HEK293 (cell line): ENCODE measurements at regions not wholly inside any gene's neighbourhood (a gene's known extent, or its start where the extent isn't known, plus 50 kb on each side); places are given as distances from the start of the nearest gene placed in this dataset.

ENCODE experiments used
- CTCF ChIA-PET: fragments of 350-600 bp; formaldehyde crosslinking; extraction: SDS; loops from one replicate; lab custom pipeline; 2021; ENCODE audit warnings: antibody characterized with exemption; lab: Yijun Ruan, JAX
- POLR2A ChIA-PET: fragments of 300-600 bp; formaldehyde crosslinking; extraction: SDS; loops from one replicate; lab custom pipeline; 2020; ENCODE audit warnings: antibody characterized with exemption, inconsistent platforms; lab: Yijun Ruan, JAX
- H3K27ac ChIP-seq: fragments of 200-500 bp; sonication (Bioruptor generic); 2 replicates; pipeline ENCODE4 v1.5.1; 2014; ENCODE audit warnings: low read depth, low read length, control low read depth, inconsistent platforms; ENCODE audit errors: extremely low read depth
- H3K36me3 ChIP-seq, 2 experiments: fragments of 200-500 bp in 1 of 2; sonication (Bioruptor generic) in 1 of 2; 1 replicate in 1 of 2; 2 replicates in 1 of 2; pipeline ENCODE4 v1.5.1; 2014 to 2017; ENCODE audit warnings: inconsistent platforms in 2 of 2, low read length in 2 of 2; ENCODE audit not compliant: control insufficient read depth in 2 of 2, insufficient read depth in 1 of 2
- H3K4me1 ChIP-seq: fragments of 200-500 bp; sonication (Bioruptor generic); 2 replicates; pipeline ENCODE4 v1.5.1; 2014; ENCODE audit warnings: mild to moderate bottlenecking, low read length, inconsistent platforms; ENCODE audit not compliant: control insufficient read depth, insufficient read depth
- H3K4me3 ChIP-seq: 2 replicates; pipeline ENCODE4 v1.5.1; 2011; ENCODE audit warnings: low read depth, mild to moderate bottlenecking, control low read depth, low read length, moderate library complexity
- H3K9me3 ChIP-seq: fragments of 200-500 bp; sonication (Bioruptor generic); 2 replicates; pipeline ENCODE4 v1.5.1; 2014; ENCODE audit warnings: low read depth, low read length, inconsistent platforms; ENCODE audit not compliant: control insufficient read depth, insufficient read depth
- GFI1B ChIP-seq: fragments of 450-650 bp; formaldehyde crosslinking; IDR thresholded peaks from 2 replicates; pipeline ENCODE4 v1.5.1; 2016; ENCODE audit warnings: missing biosample characterization, missing genetic modification characterization
- GLI2 ChIP-seq: fragments of 450-650 bp; formaldehyde crosslinking; IDR thresholded peaks from 2 replicates; pipeline ENCODE4; 2017; ENCODE audit warnings: missing biosample characterization, missing genetic modification characterization, low read depth, borderline replicate concordance
- KLF17 ChIP-seq: fragments of 450-650 bp; formaldehyde crosslinking; IDR thresholded peaks from 2 replicates; pipeline ENCODE4 v1.5.1; 2016; ENCODE audit warnings: missing biosample characterization, missing genetic modification characterization
- KLF7 ChIP-seq: fragments of 450-650 bp; formaldehyde crosslinking; IDR thresholded peaks from 2 replicates; pipeline ENCODE4 v1.5.1; 2016; ENCODE audit warnings: missing biosample characterization, missing genetic modification characterization, borderline replicate concordance
- KLF8 ChIP-seq: fragments of 450-650 bp; formaldehyde crosslinking; IDR thresholded peaks from 2 replicates; pipeline ENCODE4 v1.5.1; 2016; ENCODE audit warnings: missing biosample characterization, missing genetic modification characterization
- WT1 ChIP-seq: fragments of 450-650 bp; formaldehyde crosslinking; IDR thresholded peaks from 2 replicates; pipeline ENCODE4 v1.5.1; 2016; ENCODE audit warnings: missing biosample characterization, missing genetic modification characterization
- ZBTB20 ChIP-seq: fragments of 450-650 bp; formaldehyde crosslinking; IDR thresholded peaks from 2 replicates; pipeline ENCODE4 v1.5.1; 2016; ENCODE audit warnings: missing biosample characterization, missing genetic modification characterization
- ZFHX2 ChIP-seq: fragments of 450-650 bp; formaldehyde crosslinking; conservative IDR thresholded peaks from 2 replicates; pipeline ENCODE4 v1.5.1; 2016; ENCODE audit warnings: missing biosample characterization, missing genetic modification characterization
- ZNF175 ChIP-seq: fragments of 450-650 bp; formaldehyde crosslinking; IDR thresholded peaks from 2 replicates; pipeline ENCODE4 v1.5.1; 2016; ENCODE audit warnings: missing biosample characterization, missing genetic modification characterization
- ZNF202 ChIP-seq: fragments of 450-650 bp; formaldehyde crosslinking; IDR thresholded peaks from 2 replicates; pipeline ENCODE4 v1.5.1; 2016; ENCODE audit warnings: missing biosample characterization, missing genetic modification characterization, borderline replicate concordance
- ZNF266 ChIP-seq: fragments of 450-650 bp; formaldehyde crosslinking; IDR thresholded peaks from 2 replicates; pipeline ENCODE4 v1.5.1; 2016; ENCODE audit warnings: missing biosample characterization, missing genetic modification characterization, low read depth
- ZNF274 ChIP-seq, 2 experiments: fragments of 200-500 bp in 1 of 2; fragments of 450-650 bp in 1 of 2; sonication (Bioruptor generic) in 1 of 2; formaldehyde crosslinking in 1 of 2; IDR thresholded peaks; 2 replicates each; pipeline versions ENCODE4 v1.5.1 to v1.6.1; 2014 to 2016; ENCODE audit warnings: borderline replicate concordance in 1 of 2, inconsistent platforms in 1 of 2, low read length in 1 of 2, missing biosample characterization in 1 of 2, missing genetic modification characterization in 1 of 2
- ZNF311 ChIP-seq: fragments of 450-650 bp; formaldehyde crosslinking; IDR thresholded peaks from 2 replicates; pipeline ENCODE4 v1.5.1; 2017; ENCODE audit warnings: missing biosample characterization, missing genetic modification characterization, borderline replicate concordance
- ZNF335 ChIP-seq: fragments of 450-650 bp; formaldehyde crosslinking; conservative IDR thresholded peaks from 2 replicates; pipeline ENCODE4 v1.5.1; 2016; ENCODE audit warnings: missing biosample characterization, missing genetic modification characterization
- ZNF391 ChIP-seq: fragments of 450-650 bp; formaldehyde crosslinking; IDR thresholded peaks from 2 replicates; pipeline ENCODE4 v1.5.1; 2016; ENCODE audit warnings: low read depth, missing biosample characterization, missing genetic modification characterization, borderline replicate concordance
- ZNF426 ChIP-seq: fragments of 450-650 bp; formaldehyde crosslinking; IDR thresholded peaks from 2 replicates; pipeline ENCODE4 v1.5.1; 2017; ENCODE audit warnings: missing biosample characterization, missing genetic modification characterization, mild to moderate bottlenecking, inconsistent platforms, moderate library complexity
- ZNF48 ChIP-seq: fragments of 450-650 bp; formaldehyde crosslinking; IDR thresholded peaks from 2 replicates; pipeline ENCODE4 v1.5.1; 2016; ENCODE audit warnings: missing biosample characterization, missing genetic modification characterization
- ZNF521 ChIP-seq: fragments of 450-650 bp; formaldehyde crosslinking; IDR thresholded peaks from 2 replicates; pipeline ENCODE4 v1.5.1; 2017; ENCODE audit warnings: missing biosample characterization, mild to moderate bottlenecking, missing genetic modification characterization
- ZNF571 ChIP-seq: fragments of 450-650 bp; formaldehyde crosslinking; IDR thresholded peaks from 2 replicates; pipeline ENCODE4 v1.5.0; 2017; ENCODE audit warnings: missing biosample characterization, missing genetic modification characterization
- ZNF610 ChIP-seq: fragments of 450-650 bp; formaldehyde crosslinking; IDR thresholded peaks from 2 replicates; pipeline ENCODE4 v1.5.1; 2016; ENCODE audit warnings: missing biosample characterization, missing genetic modification characterization, borderline replicate concordance
- ZNF621 ChIP-seq: fragments of 450-650 bp; formaldehyde crosslinking; IDR thresholded peaks from 2 replicates; pipeline ENCODE4 v1.5.1; 2017; ENCODE audit warnings: missing biosample characterization, missing genetic modification characterization
- ZNF670 ChIP-seq: fragments of 450-650 bp; formaldehyde crosslinking; IDR thresholded peaks from 2 replicates; pipeline ENCODE4 v1.5.1; 2016; ENCODE audit warnings: missing biosample characterization, missing genetic modification characterization, low read depth
- ZNF707 ChIP-seq: fragments of 450-650 bp; formaldehyde crosslinking; IDR thresholded peaks from 2 replicates; pipeline ENCODE4 v1.5.1; 2016; ENCODE audit warnings: missing biosample characterization, missing genetic modification characterization
- ZSCAN18 ChIP-seq: fragments of 450-650 bp; formaldehyde crosslinking; IDR thresholded peaks from 2 replicates; pipeline ENCODE4 v1.5.1; 2016; ENCODE audit warnings: missing biosample characterization, missing genetic modification characterization
- TF ChIP-seq, protein P1 (sequence below): fragments of 450-650 bp; formaldehyde crosslinking; optimal IDR thresholded peaks from 2 replicates; pipeline ENCODE3; 2016; ENCODE audit warnings: missing biosample characterization, mild to moderate bottlenecking, missing genetic modification characterization
- TF ChIP-seq, protein P2 (sequence below): fragments of 450-650 bp; formaldehyde crosslinking; IDR thresholded peaks from 2 replicates; pipeline ENCODE4 v1.5.1; 2016; ENCODE audit warnings: missing biosample characterization, missing genetic modification characterization
- TF ChIP-seq, protein P3 (sequence below): fragments of 450-650 bp; formaldehyde crosslinking; IDR thresholded peaks from 2 replicates; pipeline ENCODE4; 2016; ENCODE audit warnings: missing biosample characterization, missing genetic modification characterization

GRCh38 chr2:181198183-181198864, 217.9 kb downstream of the UBE2E3 start:
- ChIA-PET CTCF (interaction anchor here (0.7 kb wide), 2 partner anchors 18 to 93 kb away, joined by 3 read pairs; no protein-coding TSS in a partner anchor), POLR2A (no interaction called here)
- Histone ChIP-seq H3K9me3 (no peaks in the 10 kb centered on the region), H3K36me3 (no peaks in the 10 kb centered on the region), H3K27ac (no peak overlapping the region), H3K4me1 (no peaks in the 10 kb centered on the region), H3K4me3 (no peak overlapping the region)
- TF ChIP-seq ZNF571 (tag by site-specific recombination): no peak
- TF ChIP-seq ZNF48 (tag by site-specific recombination): no peak
- no peak for TF ChIP-seq ZBTB20
- TF ChIP-seq, protein P1, sequence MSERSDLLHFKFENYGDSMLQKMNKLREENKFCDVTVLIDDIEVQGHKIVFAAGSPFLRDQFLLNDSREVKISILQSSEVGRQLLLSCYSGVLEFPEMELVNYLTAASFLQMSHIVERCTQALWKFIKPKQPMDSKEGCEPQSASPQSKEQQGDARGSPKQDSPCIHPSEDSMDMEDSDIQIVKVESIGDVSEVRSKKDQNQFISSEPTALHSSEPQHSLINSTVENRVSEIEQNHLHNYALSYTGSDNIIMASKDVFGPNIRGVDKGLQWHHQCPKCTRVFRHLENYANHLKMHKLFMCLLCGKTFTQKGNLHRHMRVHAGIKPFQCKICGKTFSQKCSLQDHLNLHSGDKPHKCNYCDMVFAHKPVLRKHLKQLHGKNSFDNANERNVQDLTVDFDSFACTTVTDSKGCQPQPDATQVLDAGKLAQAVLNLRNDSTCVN (tag by site-specific recombination): no peak
- no peak for TF ChIP-seq ZNF426 (tag by site-specific recombination)
- TF ChIP-seq, protein P2, sequence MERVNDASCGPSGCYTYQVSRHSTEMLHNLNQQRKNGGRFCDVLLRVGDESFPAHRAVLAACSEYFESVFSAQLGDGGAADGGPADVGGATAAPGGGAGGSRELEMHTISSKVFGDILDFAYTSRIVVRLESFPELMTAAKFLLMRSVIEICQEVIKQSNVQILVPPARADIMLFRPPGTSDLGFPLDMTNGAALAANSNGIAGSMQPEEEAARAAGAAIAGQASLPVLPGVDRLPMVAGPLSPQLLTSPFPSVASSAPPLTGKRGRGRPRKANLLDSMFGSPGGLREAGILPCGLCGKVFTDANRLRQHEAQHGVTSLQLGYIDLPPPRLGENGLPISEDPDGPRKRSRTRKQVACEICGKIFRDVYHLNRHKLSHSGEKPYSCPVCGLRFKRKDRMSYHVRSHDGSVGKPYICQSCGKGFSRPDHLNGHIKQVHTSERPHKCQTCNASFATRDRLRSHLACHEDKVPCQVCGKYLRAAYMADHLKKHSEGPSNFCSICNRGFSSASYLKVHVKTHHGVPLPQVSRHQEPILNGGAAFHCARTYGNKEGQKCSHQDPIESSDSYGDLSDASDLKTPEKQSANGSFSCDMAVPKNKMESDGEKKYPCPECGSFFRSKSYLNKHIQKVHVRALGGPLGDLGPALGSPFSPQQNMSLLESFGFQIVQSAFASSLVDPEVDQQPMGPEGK (tag by site-specific recombination): no peak
- TF ChIP-seq WT1 (tag by site-specific recombination): no peak
- no peak for TF ChIP-seq ZNF175
- TF ChIP-seq ZSCAN18: no peak
- TF ChIP-seq GFI1B: no peak
- TF ChIP-seq ZNF311: no peak

DNA sequence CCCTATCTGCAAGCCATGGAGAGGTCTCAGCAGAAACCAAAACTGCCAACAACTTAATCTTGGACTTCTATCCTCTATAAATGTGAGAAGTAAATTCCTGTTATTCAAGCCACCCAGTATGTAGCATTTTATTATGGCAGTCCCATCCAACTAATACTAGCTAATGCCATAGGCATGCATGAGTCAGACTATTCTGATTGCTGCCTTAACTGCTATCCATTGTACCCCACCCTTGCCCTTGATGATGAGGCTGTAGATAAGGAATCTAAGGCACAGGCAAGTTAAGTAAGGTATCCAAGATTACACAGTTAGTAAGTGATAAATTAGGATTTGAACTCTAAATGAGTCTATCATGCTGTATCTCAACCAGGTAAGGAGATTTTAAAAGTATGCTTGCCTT, 223.0 kb downstream of the UBE2E3 start:
- ChIA-PET POLR2A (no interaction called here), CTCF (interaction anchor here (0.6 kb wide), 1 partner anchor 11 kb away, joined by 3 read pairs; no protein-coding TSS in a partner anchor)
- H3K9me3 ChIP-seq: no peaks in the 10 kb centered on the region
- no peak overlapping the region for H3K27ac ChIP-seq
- H3K4me3 ChIP-seq: no peak overlapping the region
- TF ChIP-seq KLF17 (tag by site-specific recombination) (no peak), ZNF707 (tag by site-specific recombination) (no peak), ZNF391 (no peak), ZFHX2 (tag by site-specific recombination) (no peak), ZNF266 (tag by site-specific recombination) (no peak), ZNF670 (tag by site-specific recombination) (no peak), ZNF335 (tag by site-specific recombination) (no peak), ZNF621 (tag by site-specific recombination) (no peak), ZNF202 (tag by site-specific recombination) (no peak), ZNF521 (tag by site-specific recombination) (no peak), KLF7 (no peak), GLI2 (tag by site-specific recombination) (no peak), GFI1B (no peak), WT1 (tag by site-specific recombination) (no peak), ZNF274 (IDR thresholded peaks at IDR 0.05; ENCODE audit: low read length) (no peak), ZNF274 (tag by site-specific recombination; IDR thresholded peaks at IDR 0.05; ENCODE audit: borderline replicate concordance) (no peak), ZNF610 (tag by site-specific recombination) (no peak), KLF8 (no peak)
- TF ChIP-seq, protein P3, sequence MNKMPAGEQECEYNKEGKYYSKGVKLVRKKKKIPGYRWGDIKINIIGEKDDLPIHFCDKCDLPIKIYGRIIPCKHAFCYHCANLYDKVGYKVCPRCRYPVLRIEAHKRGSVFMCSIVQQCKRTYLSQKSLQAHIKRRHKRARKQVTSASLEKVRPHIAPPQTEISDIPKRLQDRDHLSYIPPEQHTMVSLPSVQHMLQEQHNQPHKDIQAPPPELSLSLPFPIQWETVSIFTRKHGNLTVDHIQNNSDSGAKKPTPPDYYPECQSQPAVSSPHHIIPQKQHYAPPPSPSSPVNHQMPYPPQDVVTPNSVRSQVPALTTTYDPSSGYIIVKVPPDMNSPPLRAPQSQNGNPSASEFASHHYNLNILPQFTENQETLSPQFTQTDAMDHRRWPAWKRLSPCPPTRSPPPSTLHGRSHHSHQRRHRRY (tag by site-specific recombination): no peak
- TF ChIP-seq, all 188 proteins: peak for 0
- Histone ChIP-seq H3K4me1 (no peaks in the 10 kb centered on the region), H3K36me3 (no peaks in the 10 kb centered on the region)
